DMS114 treated with DMSO at 0.1 percent for 48 hours (cell line): ENCODE measurements at regions not wholly inside any gene's neighbourhood (a gene's known extent, or its start where the extent isn't known, plus 50 kb on each side); places are given as distances from the start of the nearest gene placed in this dataset.

Experiments
- DNase-seq: peaks from one replicate; lab custom pipeline; 2025; ENCODE audit not compliant: unreplicated experiment; lab: John Stamatoyannopoulos, UW

DNA sequence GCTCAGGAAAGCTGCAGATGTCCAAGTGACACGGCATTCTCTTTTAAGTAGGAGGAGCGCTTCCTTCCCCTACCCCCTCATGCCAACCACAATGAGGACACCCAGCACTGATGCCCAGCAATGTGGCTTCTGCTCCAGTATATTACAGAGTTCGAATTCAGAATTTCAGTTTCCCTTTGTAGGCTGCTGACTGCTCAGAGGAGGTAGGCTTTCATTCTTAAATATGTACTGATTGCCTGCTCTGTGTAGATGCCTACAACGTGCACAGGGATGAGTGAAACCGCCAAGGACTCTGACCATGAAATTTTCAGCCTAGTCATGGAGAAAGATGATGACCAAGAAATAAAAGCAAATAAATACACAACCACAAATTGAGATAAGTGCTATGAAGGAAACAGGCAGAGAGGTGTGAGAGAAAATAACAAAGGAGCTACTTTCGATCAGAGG is 50.9 kb upstream of the TNFAIP3 start:
- DNase-seq = no peak

GRCh38 chr6:137816688-137817618 is 50.1 kb upstream of the TNFAIP3 start:
- no peak for DNase-seq
